MCF 10A (cell line): ENCODE measurements at regions not wholly inside any gene's neighbourhood (a gene's known extent, or its start where the extent isn't known, plus 50 kb on each side); places are given as distances from the start of the nearest gene placed in this dataset.

Source experiments
- BruUV-seq: library from RNA; stranded (reverse); fragments of 400-500 nt; replicated peaks from 2 replicates; lab custom pipeline; 2021; lab: Mats Ljungman, UMichigan
- CTCF ChIA-PET: fragments of 300-600 bp; sonication (Branson Sonifier 250); formaldehyde crosslinking; extraction: SDS; loops from one replicate; lab custom pipeline; 2021; ENCODE audit warnings: antibody characterized with exemption, inconsistent platforms; lab: Yijun Ruan, JAX
- POLR2A ChIA-PET: fragments of 300-600, 350-650 bp; sonication (Branson Sonifier 250); formaldehyde crosslinking; extraction: SDS; loops from one replicate; lab custom pipeline; 2020; ENCODE audit warnings: antibody characterized with exemption, inconsistent platforms; lab: Yijun Ruan, JAX
- DNase-seq: peaks from one replicate; pipeline ENCODE4 v3.0.0-alpha.2; 2018; ENCODE audit not compliant: unreplicated experiment
- H3K27ac Mint-ChIP-seq: one replicate; pipeline ENCODE4 v1.8.0; 2022; ENCODE audit warnings: mild to moderate bottlenecking, low read depth, mixed read lengths; ENCODE audit not compliant: unreplicated experiment
- H3K27me3 Mint-ChIP-seq: one replicate; pipeline ENCODE4 v1.8.0; 2022; ENCODE audit warnings: mixed read lengths; ENCODE audit not compliant: insufficient read depth, unreplicated experiment
- H3K36me3 Mint-ChIP-seq: one replicate; pipeline ENCODE4 v1.8.0; 2022; ENCODE audit warnings: mild to moderate bottlenecking, moderate library complexity, mixed read lengths; ENCODE audit not compliant: insufficient read depth, unreplicated experiment
- H3K4me1 Mint-ChIP-seq: one replicate; pipeline ENCODE4 v1.8.0; 2022; ENCODE audit warnings: mixed read lengths; ENCODE audit not compliant: insufficient read depth, unreplicated experiment
- H3K4me3 Mint-ChIP-seq: one replicate; pipeline ENCODE4 v1.8.0; 2022; ENCODE audit warnings: mild to moderate bottlenecking, moderate library complexity, mixed read lengths; ENCODE audit not compliant: unreplicated experiment
- H3K9me3 Mint-ChIP-seq: one replicate; pipeline ENCODE4 v1.8.0; 2022; ENCODE audit warnings: mixed read lengths; ENCODE audit not compliant: unreplicated experiment
- CTCF ChIP-seq: fragments of 200-600 bp; IDR thresholded peaks from one replicate; pipeline ENCODE4 v1.8.0; 2022; ENCODE audit warnings: antibody characterized with exemption, mild to moderate bottlenecking; ENCODE audit not compliant: unreplicated experiment
- intact Hi-C: fragments of 100-400 bp; cut with micrococcal nuclease; formaldehyde crosslinking; loops from 2 replicates; pipeline ENCODE4 v1.14.1; 2022

GRCh38 chr2:8271461-8271860, 410.4 kb upstream of the ID2 start:
- Mint-ChIP-seq H3K27me3 (no peaks in the 10 kb centered on the region), H3K4me1 (no peaks in the 10 kb centered on the region), H3K27ac (no peak overlapping the region), H3K4me3 (no peak overlapping the region), H3K9me3 (peaks cover 24% of the 10 kb centered on the region), H3K36me3 (no peaks in the 10 kb centered on the region)
- BruUV-seq: no TSS peak
- CTCF ChIA-PET: no interaction called here
- no peak for DNase-seq
- POLR2A ChIA-PET: no interaction called here
- intact Hi-C loops: no loop called here
- no peak for TF ChIP-seq CTCF

GRCh38 chr2:8276026-8276425, 405.8 kb upstream of the ID2 start:
- H3K4me3 Mint-ChIP-seq: no peak overlapping the region
- TF ChIP-seq CTCF: no peak
- no peak overlapping the region for H3K27ac Mint-ChIP-seq
- intact Hi-C loops: no loop called here
- BruUV-seq: no TSS peak
- ChIA-PET CTCF (no interaction called here), POLR2A (no interaction called here)
- no peaks in the 10 kb centered on the region for H3K27me3 Mint-ChIP-seq
- H3K4me1 Mint-ChIP-seq: no peaks in the 10 kb centered on the region
- peaks cover 24% of the 10 kb centered on the region for H3K9me3 Mint-ChIP-seq
- H3K36me3 Mint-ChIP-seq: no peaks in the 10 kb centered on the region
- no peak for DNase-seq

- TF ChIP-seq CTCF: no peak
- Mint-ChIP-seq H3K4me1 (no peaks in the 10 kb centered on the region), H3K36me3 (no peaks in the 10 kb centered on the region), H3K4me3 (no peak overlapping the region), H3K27ac (no peak overlapping the region), H3K9me3 (peaks cover 14% of the 10 kb centered on the region), H3K27me3 (no peaks in the 10 kb centered on the region)
- intact Hi-C loops: no loop called here
- BruUV-seq: no TSS peak
- ChIA-PET CTCF (interaction anchor here (0.6 kb wide), 1 partner anchor 1642 kb away, joined by 3 read pairs; no protein-coding TSS in a partner anchor), POLR2A (no interaction called here)
- DNase-seq: no peak
Observed at GRCh38 chr2:8277921-8278571, 403.8 kb upstream of the ID2 start.

GRCh38 chr2:8278709-8279354, 403.0 kb upstream of the ID2 start:
- no peak for DNase-seq
- Mint-ChIP-seq H3K9me3 (peaks cover 12% of the 10 kb centered on the region), H3K27me3 (no peaks in the 10 kb centered on the region), H3K27ac (no peak overlapping the region), H3K36me3 (no peaks in the 10 kb centered on the region), H3K4me1 (no peaks in the 10 kb centered on the region), H3K4me3 (no peak overlapping the region)
- ChIA-PET POLR2A (no interaction called here), CTCF (interaction anchor here (0.5 kb wide), 1 partner anchor 541 kb away, joined by 3 read pairs; no protein-coding TSS in a partner anchor)
- no peak for TF ChIP-seq CTCF
- intact Hi-C loops: no loop called here
- BruUV-seq: no TSS peak
